A549 (cell line): ENCODE measurements at regions not wholly inside any gene's neighbourhood (a gene's known extent, or its start where the extent isn't known, plus 50 kb on each side); places are given as distances from the start of the nearest gene placed in this dataset.

ENCODE experiments used
- EP300 ChIP-seq, 2 experiments: fragments of >200 bp; sonication (Bioruptor Twin); formaldehyde crosslinking; IDR thresholded peaks; 2 replicates in 1 of 2; 3 replicates in 1 of 2; pipeline ENCODE4 v1.6.1; 2016 to 2017
- POLR2A ChIP-seq: IDR thresholded peaks from 2 replicates; pipeline ENCODE4 v1.6.1; 2012; ENCODE audit warnings: mild to moderate bottlenecking, low read length
- TF ChIP-seq, protein P1 (sequence below): fragments of >200 bp; sonication (Bioruptor Twin); formaldehyde crosslinking; IDR thresholded peaks from 3 replicates; pipeline ENCODE4 v1.5.1; 2016

DNA sequence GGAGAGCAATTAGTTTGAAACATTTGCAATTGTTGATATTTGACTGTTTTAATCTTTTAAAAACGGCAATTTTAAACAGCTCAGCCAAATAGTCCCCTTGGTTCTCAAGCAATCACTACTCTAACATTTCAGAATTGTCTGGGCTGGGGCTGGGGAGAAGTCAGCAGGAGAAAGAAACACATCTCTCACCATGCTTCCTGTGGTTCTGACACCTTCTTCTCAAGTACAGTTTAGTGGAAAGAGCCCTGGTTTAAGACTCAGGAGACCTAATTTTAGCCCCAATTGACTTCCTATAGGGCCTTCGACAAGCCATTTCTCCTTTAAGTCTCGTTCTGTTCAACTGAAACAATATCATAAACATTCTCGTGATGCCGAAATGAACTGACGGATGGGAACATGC is 168.4 kb upstream of the CDYL start:
- TF ChIP-seq, protein P1, sequence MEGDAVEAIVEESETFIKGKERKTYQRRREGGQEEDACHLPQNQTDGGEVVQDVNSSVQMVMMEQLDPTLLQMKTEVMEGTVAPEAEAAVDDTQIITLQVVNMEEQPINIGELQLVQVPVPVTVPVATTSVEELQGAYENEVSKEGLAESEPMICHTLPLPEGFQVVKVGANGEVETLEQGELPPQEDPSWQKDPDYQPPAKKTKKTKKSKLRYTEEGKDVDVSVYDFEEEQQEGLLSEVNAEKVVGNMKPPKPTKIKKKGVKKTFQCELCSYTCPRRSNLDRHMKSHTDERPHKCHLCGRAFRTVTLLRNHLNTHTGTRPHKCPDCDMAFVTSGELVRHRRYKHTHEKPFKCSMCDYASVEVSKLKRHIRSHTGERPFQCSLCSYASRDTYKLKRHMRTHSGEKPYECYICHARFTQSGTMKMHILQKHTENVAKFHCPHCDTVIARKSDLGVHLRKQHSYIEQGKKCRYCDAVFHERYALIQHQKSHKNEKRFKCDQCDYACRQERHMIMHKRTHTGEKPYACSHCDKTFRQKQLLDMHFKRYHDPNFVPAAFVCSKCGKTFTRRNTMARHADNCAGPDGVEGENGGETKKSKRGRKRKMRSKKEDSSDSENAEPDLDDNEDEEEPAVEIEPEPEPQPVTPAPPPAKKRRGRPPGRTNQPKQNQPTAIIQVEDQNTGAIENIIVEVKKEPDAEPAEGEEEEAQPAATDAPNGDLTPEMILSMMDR = no peak
- TF ChIP-seq EP300 (IDR thresholded peaks at IDR 0.05) (no peak), POLR2A (no peak)
